IPS-18a (cell line): ENCODE measurements at regions not wholly inside any gene's neighbourhood (a gene's known extent, or its start where the extent isn't known, plus 50 kb on each side); places are given as distances from the start of the nearest gene placed in this dataset.

Experiments
- H3K27ac ChIP-seq: one replicate; pipeline ENCODE4 v1.5.1; 2013; ENCODE audit warnings: low read length
- H3K27me3 ChIP-seq: one replicate; pipeline ENCODE4 v1.6.1; 2013; ENCODE audit warnings: mild to moderate bottlenecking, low read length; ENCODE audit not compliant: control insufficient read depth, insufficient read depth
- H3K36me3 ChIP-seq: one replicate; pipeline ENCODE4 v1.6.1; 2013; ENCODE audit warnings: low read depth, low read length; ENCODE audit not compliant: control insufficient read depth
- H3K4me1 ChIP-seq: one replicate; pipeline ENCODE4 v1.6.1; 2013; ENCODE audit warnings: low read depth, low read length; ENCODE audit not compliant: control insufficient read depth
- H3K4me3 ChIP-seq: one replicate; pipeline ENCODE4 v1.5.1; 2013; ENCODE audit warnings: low read length
- H3K9ac ChIP-seq: one replicate; pipeline ENCODE4 v1.6.1; 2013; ENCODE audit warnings: mild to moderate bottlenecking, low read length, moderate library complexity
- H3K9me3 ChIP-seq: one replicate; pipeline ENCODE4 v1.6.1; 2013; ENCODE audit warnings: low read depth, low read length; ENCODE audit not compliant: control insufficient read depth

- no peak overlapping the region for H3K4me3 ChIP-seq
- H3K27me3 ChIP-seq, result peaks cover 4% of the 10 kb centered on the region
- H3K4me1 ChIP-seq, result peaks cover 32% of the 10 kb centered on the region
- no peak overlapping the region for H3K9ac ChIP-seq
- no peaks in the 10 kb centered on the region for H3K36me3 ChIP-seq
- no peaks in the 10 kb centered on the region for H3K9me3 ChIP-seq
- H3K27ac ChIP-seq, result no peak overlapping the region
Measured at GRCh38 chr2:134124047-134124753, 129.7 kb upstream of the MGAT5 start.

GRCh38 chr2:134127496-134127895 lies 126.4 kb upstream of the MGAT5 start:
- Histone ChIP-seq H3K4me1 (peaks cover 22% of the 10 kb centered on the region), H3K27ac (no peak overlapping the region), H3K9ac (no peak overlapping the region)

GRCh38 chr2:134128746-134129145 lies 125.1 kb upstream of the MGAT5 start:
- H3K4me3 ChIP-seq, result no peak overlapping the region
- no peak overlapping the region for H3K27ac ChIP-seq
- peaks cover 23% of the 10 kb centered on the region for H3K4me1 ChIP-seq
- no peak overlapping the region for H3K9ac ChIP-seq
- H3K36me3 ChIP-seq, result no peaks in the 10 kb centered on the region
- no peaks in the 10 kb centered on the region for H3K9me3 ChIP-seq
- no peaks in the 10 kb centered on the region for H3K27me3 ChIP-seq

More at GRCh38 chr2:134127496-134127895, 126.4 kb upstream of the MGAT5 start:
- no peaks in the 10 kb centered on the region for H3K27me3 ChIP-seq
- no peaks in the 10 kb centered on the region for H3K36me3 ChIP-seq
- no peaks in the 10 kb centered on the region for H3K9me3 ChIP-seq
- H3K4me3 ChIP-seq, result no peak overlapping the region

- Histone ChIP-seq H3K9me3 (no peaks in the 10 kb centered on the region), H3K4me3 (no peak overlapping the region), H3K27ac (no peak overlapping the region), H3K36me3 (no peaks in the 10 kb centered on the region), H3K9ac (no peak overlapping the region), H3K27me3 (no peaks in the 10 kb centered on the region), H3K4me1 (peaks cover 33% of the 10 kb centered on the region)
Measured at GRCh38 chr2:134129900-134130537, 123.9 kb upstream of the MGAT5 start.

GRCh38 chr2:134131681-134132489 lies 122.0 kb upstream of the MGAT5 start:
- H3K27ac ChIP-seq, result no peak overlapping the region
- no peak overlapping the region for H3K9ac ChIP-seq
- no peak overlapping the region for H3K4me3 ChIP-seq
- H3K9me3 ChIP-seq, result no peaks in the 10 kb centered on the region
- peaks cover 32% of the 10 kb centered on the region for H3K4me1 ChIP-seq
- no peaks in the 10 kb centered on the region for H3K36me3 ChIP-seq
- H3K27me3 ChIP-seq, result no peaks in the 10 kb centered on the region

- Histone ChIP-seq H3K4me1 (peaks cover 38% of the 10 kb centered on the region), H3K27me3 (no peaks in the 10 kb centered on the region), H3K36me3 (no peaks in the 10 kb centered on the region), H3K27ac (no peak overlapping the region), H3K9ac (no peak overlapping the region), H3K4me3 (no peak overlapping the region), H3K9me3 (no peaks in the 10 kb centered on the region)
Measured at GRCh38 chr2:134132490-134132857, 121.4 kb upstream of the MGAT5 start.

GRCh38 chr2:134133622-134134312 lies 120.1 kb upstream of the MGAT5 start:
- Histone ChIP-seq H3K4me3 (peak overlapping the region; percentile 35), H3K27ac (peak overlapping the region; percentile 65), H3K9me3 (no peaks in the 10 kb centered on the region), H3K27me3 (no peaks in the 10 kb centered on the region), H3K9ac (peak overlapping the region; percentile 21), H3K4me1 (peaks cover 38% of the 10 kb centered on the region), H3K36me3 (no peaks in the 10 kb centered on the region)

GRCh38 chr2:134134313-134134706 lies 119.6 kb upstream of the MGAT5 start:
- peak overlapping the region; percentile 35 for H3K4me3 ChIP-seq
- H3K36me3 ChIP-seq, result no peaks in the 10 kb centered on the region
- H3K9ac ChIP-seq, result peak overlapping the region; percentile 21
- no peaks in the 10 kb centered on the region for H3K27me3 ChIP-seq
- peak overlapping the region; percentile 65 for H3K27ac ChIP-seq
- H3K9me3 ChIP-seq, result no peaks in the 10 kb centered on the region
- H3K4me1 ChIP-seq, result peaks cover 38% of the 10 kb centered on the region

GRCh38 chr2:134134827-134135226 lies 119.0 kb upstream of the MGAT5 start:
- H3K36me3 ChIP-seq, result no peaks in the 10 kb centered on the region
- H3K9ac ChIP-seq, result no peak overlapping the region
- no peaks in the 10 kb centered on the region for H3K9me3 ChIP-seq
- no peak overlapping the region for H3K4me3 ChIP-seq
- peaks cover 38% of the 10 kb centered on the region for H3K4me1 ChIP-seq
- no peak overlapping the region for H3K27ac ChIP-seq
- H3K27me3 ChIP-seq, result no peaks in the 10 kb centered on the region

- no peak overlapping the region for H3K27ac ChIP-seq
- H3K9me3 ChIP-seq, result no peaks in the 10 kb centered on the region
- H3K36me3 ChIP-seq, result no peaks in the 10 kb centered on the region
- no peak overlapping the region for H3K9ac ChIP-seq
- no peaks in the 10 kb centered on the region for H3K27me3 ChIP-seq
- H3K4me3 ChIP-seq, result no peak overlapping the region
- H3K4me1 ChIP-seq, result peaks cover 38% of the 10 kb centered on the region
Measured at GRCh38 chr2:134135793-134136192, 118.1 kb upstream of the MGAT5 start.

- H3K36me3 ChIP-seq, result no peaks in the 10 kb centered on the region
- H3K27me3 ChIP-seq, result no peaks in the 10 kb centered on the region
- no peak overlapping the region for H3K27ac ChIP-seq
- H3K4me1 ChIP-seq, result peaks cover 42% of the 10 kb centered on the region
- H3K4me3 ChIP-seq, result no peak overlapping the region
- H3K9ac ChIP-seq, result no peak overlapping the region
- H3K9me3 ChIP-seq, result no peaks in the 10 kb centered on the region
Measured at GRCh38 chr2:134136731-134137130, 117.1 kb upstream of the MGAT5 start.
